ENCODE measurements at regions not wholly inside any gene's neighbourhood (a gene's known extent, or its start where the extent isn't known, plus 50 kb on each side); places are given as distances from the start of the nearest gene placed in this dataset.

- no peaks in the 10 kb centered on the region for H3K36me3 ChIP-seq (ENCODE audit: insufficient read depth, low read depth, low read length)
- H3K9ac ChIP-seq (ENCODE audit: low read depth, low read length): no peak overlapping the region
- peaks cover 6% of the 10 kb centered on the region; the same call in 1 of the 2 replicates for H3K9me3 ChIP-seq (ENCODE audit: insufficient read depth, low read depth, low read length)
- no peak overlapping the region for H3K4me3 ChIP-seq (ENCODE audit: low read length)
- H3K4me1 ChIP-seq (ENCODE audit: insufficient read depth, low read length): no peaks in the 10 kb centered on the region
- no peak overlapping the region for H3K27ac ChIP-seq (ENCODE audit: low read length)
- no peaks in the 10 kb centered on the region for H3K27me3 ChIP-seq (ENCODE audit: insufficient read depth, low read length)
Observed at GRCh38 chr13:109465148-109465547, 321.2 kb downstream of the IRS2 start.

GRCh38 chr13:109454167-109454917 lies 332.0 kb downstream of the IRS2 start:
- Histone ChIP-seq H3K27ac (ENCODE audit: low read length) (no peak overlapping the region), H3K27me3 (ENCODE audit: insufficient read depth, low read length) (no peaks in the 10 kb centered on the region)

DNA sequence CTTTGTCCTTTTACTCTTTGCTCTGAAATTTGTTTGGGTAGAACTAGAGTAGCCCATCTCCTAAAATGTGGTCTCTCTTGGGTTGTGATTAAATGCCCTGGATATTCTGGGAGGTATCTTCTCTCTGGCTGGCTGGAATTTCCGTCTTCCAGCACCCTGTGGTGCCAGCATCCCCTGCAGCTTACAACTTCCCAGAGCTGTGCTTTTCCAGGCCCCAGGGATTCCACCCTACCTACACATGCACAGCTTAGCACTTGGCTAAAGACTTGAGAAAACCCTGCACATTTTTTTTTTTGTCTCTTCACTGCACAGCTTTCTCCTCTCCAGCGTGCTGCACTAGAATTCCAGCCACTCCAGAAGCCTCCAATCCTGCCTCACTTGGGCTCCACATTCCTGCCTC lies 334.7 kb downstream of the IRS2 start:
- no peak overlapping the region for H3K27ac ChIP-seq (ENCODE audit: low read length)
- H3K4me3 ChIP-seq (ENCODE audit: low read length): no peak overlapping the region
- H3K9me3 ChIP-seq (ENCODE audit: insufficient read depth, low read depth, low read length): peaks cover 13% of the 10 kb centered on the region
- no peaks in the 10 kb centered on the region for H3K4me1 ChIP-seq (ENCODE audit: insufficient read depth, low read length)
- no peaks in the 10 kb centered on the region for H3K27me3 ChIP-seq (ENCODE audit: insufficient read depth, low read length)
- no peaks in the 10 kb centered on the region for H3K36me3 ChIP-seq (ENCODE audit: insufficient read depth, low read depth, low read length)
- no peak overlapping the region for H3K9ac ChIP-seq (ENCODE audit: low read depth, low read length)

More at GRCh38 chr13:109454167-109454917, 332.0 kb downstream of the IRS2 start:
- H3K9ac ChIP-seq (ENCODE audit: low read depth, low read length): no peak overlapping the region
- no peaks in the 10 kb centered on the region for H3K36me3 ChIP-seq (ENCODE audit: insufficient read depth, low read depth, low read length)
- no peak overlapping the region for H3K4me3 ChIP-seq (ENCODE audit: low read length)
- H3K9me3 ChIP-seq (ENCODE audit: insufficient read depth, low read depth, low read length): peaks cover 13% of the 10 kb centered on the region
- H3K4me1 ChIP-seq (ENCODE audit: insufficient read depth, low read length): no peaks in the 10 kb centered on the region

GRCh38 chr13:109448629-109449028 lies 337.8 kb downstream of the IRS2 start:
- H3K9me3 ChIP-seq (ENCODE audit: insufficient read depth, low read depth, low read length): peaks cover 9% of the 10 kb centered on the region
- H3K4me3 ChIP-seq (ENCODE audit: low read length): no peak overlapping the region
- H3K9ac ChIP-seq (ENCODE audit: low read depth, low read length): no peak overlapping the region
- no peaks in the 10 kb centered on the region for H3K36me3 ChIP-seq (ENCODE audit: insufficient read depth, low read depth, low read length)
- no peaks in the 10 kb centered on the region for H3K27me3 ChIP-seq (ENCODE audit: insufficient read depth, low read length)
- H3K27ac ChIP-seq (ENCODE audit: low read length): no peak overlapping the region
- H3K4me1 ChIP-seq (ENCODE audit: insufficient read depth, low read length): no peaks in the 10 kb centered on the region

DNA sequence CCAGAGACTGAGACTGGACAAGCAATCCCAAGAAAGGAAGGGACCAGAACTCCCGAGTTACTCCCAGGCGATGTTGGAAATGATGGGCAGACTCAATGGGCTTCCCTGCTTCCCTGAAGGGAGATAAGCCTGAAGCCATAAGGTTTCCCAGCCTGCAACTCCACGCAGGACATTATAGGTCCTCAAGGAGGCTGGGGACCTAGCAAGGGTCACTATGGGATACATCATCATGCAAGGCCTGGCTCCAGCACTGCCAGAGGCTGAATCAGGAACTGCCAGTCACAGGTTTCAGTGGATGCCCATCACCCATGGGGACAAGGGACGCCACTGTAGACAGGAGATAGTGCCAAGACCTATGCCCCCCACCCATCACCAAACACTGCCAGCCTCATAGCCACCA lies 338.7 kb downstream of the IRS2 start:
- no peaks in the 10 kb centered on the region for H3K27me3 ChIP-seq (ENCODE audit: insufficient read depth, low read length)
- H3K4me3 ChIP-seq (ENCODE audit: low read length): no peak overlapping the region
- no peak overlapping the region for H3K9ac ChIP-seq (ENCODE audit: low read depth, low read length)
- no peaks in the 10 kb centered on the region for H3K4me1 ChIP-seq (ENCODE audit: insufficient read depth, low read length)
- no peak overlapping the region for H3K27ac ChIP-seq (ENCODE audit: low read length)
- no peaks in the 10 kb centered on the region; the same call in 1 of the 2 replicates for H3K9me3 ChIP-seq (ENCODE audit: insufficient read depth, low read depth, low read length)
- H3K36me3 ChIP-seq (ENCODE audit: insufficient read depth, low read depth, low read length): no peaks in the 10 kb centered on the region

DNA sequence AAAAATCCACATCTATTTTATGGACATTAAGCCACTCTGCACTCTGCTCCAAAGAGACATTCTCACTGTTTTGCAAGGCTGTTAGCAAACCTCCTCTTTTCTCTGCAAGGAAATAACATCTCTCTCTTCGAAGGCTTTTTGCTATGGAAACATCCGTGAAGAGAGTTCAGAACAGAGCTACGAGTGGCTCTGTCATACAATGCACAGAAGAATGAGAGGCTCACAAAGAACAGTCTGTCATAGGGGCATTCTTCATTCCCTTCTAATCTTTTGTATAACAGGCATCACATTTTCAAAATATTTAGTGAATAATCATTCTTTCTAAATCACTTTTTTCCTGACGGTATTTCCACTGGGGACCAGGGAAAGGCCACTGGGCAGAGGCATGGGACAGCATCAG lies 346.1 kb downstream of the IRS2 start:
- Histone ChIP-seq H3K9ac (ENCODE audit: low read depth, low read length) (no peak overlapping the region), H3K27ac (ENCODE audit: low read length) (no peak overlapping the region), H3K9me3 (ENCODE audit: insufficient read depth, low read depth, low read length) (no peaks in the 10 kb centered on the region), H3K4me1 (ENCODE audit: insufficient read depth, low read length) (no peaks in the 10 kb centered on the region), H3K4me3 (ENCODE audit: low read length) (no peak overlapping the region), H3K36me3 (ENCODE audit: insufficient read depth, low read depth, low read length) (no peaks in the 10 kb centered on the region), H3K27me3 (ENCODE audit: insufficient read depth, low read length) (no peaks in the 10 kb centered on the region)

GRCh38 chr13:109439813-109440212 lies 346.6 kb downstream of the IRS2 start:
- no peak overlapping the region for H3K9ac ChIP-seq (ENCODE audit: low read depth, low read length)
- H3K9me3 ChIP-seq (ENCODE audit: insufficient read depth, low read depth, low read length): no peaks in the 10 kb centered on the region
- H3K4me1 ChIP-seq (ENCODE audit: insufficient read depth, low read length): no peaks in the 10 kb centered on the region
- H3K36me3 ChIP-seq (ENCODE audit: insufficient read depth, low read depth, low read length): no peaks in the 10 kb centered on the region
- no peak overlapping the region for H3K4me3 ChIP-seq (ENCODE audit: low read length)
- H3K27ac ChIP-seq (ENCODE audit: low read length): no peak overlapping the region
- no peaks in the 10 kb centered on the region for H3K27me3 ChIP-seq (ENCODE audit: insufficient read depth, low read length)

DNA sequence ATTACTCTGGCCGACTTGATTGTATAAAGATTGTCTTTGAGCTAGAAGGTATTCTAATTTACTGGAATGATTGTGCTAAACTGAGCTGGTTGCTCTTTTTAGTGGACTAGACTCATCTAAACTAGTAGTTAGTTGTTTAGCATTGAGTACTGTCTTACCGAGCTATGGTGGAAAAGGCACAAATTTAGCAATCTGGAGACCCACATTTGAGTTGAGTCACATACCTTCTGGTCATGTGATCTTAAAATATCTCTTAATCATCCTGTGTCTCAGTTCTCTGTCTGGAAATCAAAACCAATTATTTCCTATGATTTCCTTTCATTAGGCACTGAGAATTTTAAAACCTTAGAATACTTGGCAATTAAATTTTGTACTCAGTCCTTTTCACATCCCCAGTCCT lies 349.5 kb downstream of the IRS2 start:
- peaks cover 18% of the 10 kb centered on the region; the same call in 1 of the 2 replicates for H3K9me3 ChIP-seq (ENCODE audit: insufficient read depth, low read depth, low read length)
- H3K4me1 ChIP-seq (ENCODE audit: insufficient read depth, low read length): no peaks in the 10 kb centered on the region
- H3K4me3 ChIP-seq (ENCODE audit: low read length): no peak overlapping the region
- no peak overlapping the region for H3K27ac ChIP-seq (ENCODE audit: low read length)
- H3K36me3 ChIP-seq (ENCODE audit: insufficient read depth, low read depth, low read length): no peaks in the 10 kb centered on the region
- H3K9ac ChIP-seq (ENCODE audit: low read depth, low read length): no peak overlapping the region
- no peaks in the 10 kb centered on the region for H3K27me3 ChIP-seq (ENCODE audit: insufficient read depth, low read length)

GRCh38 chr13:109436055-109436622 lies 350.2 kb downstream of the IRS2 start:
- H3K9ac ChIP-seq (ENCODE audit: low read depth, low read length): no peak overlapping the region
- H3K27me3 ChIP-seq (ENCODE audit: insufficient read depth, low read length): no peaks in the 10 kb centered on the region
- H3K4me3 ChIP-seq (ENCODE audit: low read length): no peak overlapping the region
- H3K27ac ChIP-seq (ENCODE audit: low read length): no peak overlapping the region
- no peaks in the 10 kb centered on the region for H3K36me3 ChIP-seq (ENCODE audit: insufficient read depth, low read depth, low read length)
- H3K9me3 ChIP-seq (ENCODE audit: insufficient read depth, low read depth, low read length): peaks cover 22% of the 10 kb centered on the region; the same call in 1 of the 2 replicates
- no peaks in the 10 kb centered on the region for H3K4me1 ChIP-seq (ENCODE audit: insufficient read depth, low read length)

DNA sequence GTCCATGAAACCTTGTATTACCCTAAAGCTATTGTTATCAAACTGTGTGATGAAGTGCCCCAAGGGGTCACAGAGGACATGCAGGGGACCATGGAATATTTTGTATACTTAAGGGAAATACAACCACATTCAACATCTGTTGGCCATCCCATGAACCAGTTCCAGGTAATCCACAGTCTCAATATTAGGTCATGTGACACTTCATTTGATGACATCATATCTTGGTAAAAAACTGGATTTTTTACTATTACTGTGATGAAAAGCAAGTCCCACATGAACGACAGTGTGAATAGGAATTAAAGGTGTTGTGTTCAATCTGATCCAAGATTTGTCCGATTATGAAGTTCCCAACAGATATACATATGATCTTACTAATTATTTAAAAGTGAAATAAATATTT lies 355.2 kb downstream of the IRS2 start:
- no peaks in the 10 kb centered on the region for H3K27me3 ChIP-seq (ENCODE audit: insufficient read depth, low read length)
- H3K36me3 ChIP-seq (ENCODE audit: insufficient read depth, low read depth, low read length): no peaks in the 10 kb centered on the region
- no peak overlapping the region for H3K9ac ChIP-seq (ENCODE audit: low read depth, low read length)
- H3K27ac ChIP-seq (ENCODE audit: low read length): no peak overlapping the region
- peaks cover 37% of the 10 kb centered on the region; the same call in 1 of the 2 replicates for H3K9me3 ChIP-seq (ENCODE audit: insufficient read depth, low read depth, low read length)
- H3K4me1 ChIP-seq (ENCODE audit: insufficient read depth, low read length): no peaks in the 10 kb centered on the region
- H3K4me3 ChIP-seq (ENCODE audit: low read length): no peak overlapping the region

- no peaks in the 10 kb centered on the region for H3K4me1 ChIP-seq (ENCODE audit: insufficient read depth, low read length)
- H3K27ac ChIP-seq (ENCODE audit: low read length): no peak overlapping the region
- H3K36me3 ChIP-seq (ENCODE audit: insufficient read depth, low read depth, low read length): no peaks in the 10 kb centered on the region
- H3K9ac ChIP-seq (ENCODE audit: low read depth, low read length): no peak overlapping the region
- peaks cover 32% of the 10 kb centered on the region; the same call in 1 of the 2 replicates for H3K9me3 ChIP-seq (ENCODE audit: insufficient read depth, low read depth, low read length)
- H3K4me3 ChIP-seq (ENCODE audit: low read length): no peak overlapping the region
- H3K27me3 ChIP-seq (ENCODE audit: insufficient read depth, low read length): no peaks in the 10 kb centered on the region
Observed at GRCh38 chr13:109428146-109428545, 358.2 kb downstream of the IRS2 start.

DNA sequence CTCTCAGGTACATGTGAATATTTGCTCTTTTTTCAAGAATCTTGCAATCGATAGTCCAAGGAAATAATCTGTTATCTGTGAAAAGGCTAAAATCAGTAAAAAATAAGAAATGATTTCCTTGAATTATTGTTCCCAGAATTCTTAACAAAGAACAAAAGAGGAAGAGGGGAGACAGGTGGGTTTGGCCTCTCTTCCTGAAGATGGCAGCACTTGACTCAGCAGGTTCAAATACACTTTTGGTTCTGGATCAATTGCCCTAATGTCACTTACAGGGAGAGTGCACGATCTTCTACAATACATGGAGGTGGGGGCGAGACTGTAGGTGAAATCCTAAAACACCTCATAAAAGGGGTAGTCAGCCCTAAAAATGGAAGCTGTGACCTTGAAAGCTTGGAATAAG lies 358.7 kb downstream of the IRS2 start:
- Histone ChIP-seq H3K9ac (ENCODE audit: low read depth, low read length) (no peak overlapping the region), H3K9me3 (ENCODE audit: insufficient read depth, low read depth, low read length) (peaks cover 28% of the 10 kb centered on the region; the same call in 1 of the 2 replicates), H3K27ac (ENCODE audit: low read length) (no peak overlapping the region), H3K36me3 (ENCODE audit: insufficient read depth, low read depth, low read length) (no peaks in the 10 kb centered on the region), H3K4me1 (ENCODE audit: insufficient read depth, low read length) (no peaks in the 10 kb centered on the region), H3K27me3 (ENCODE audit: insufficient read depth, low read length) (no peaks in the 10 kb centered on the region), H3K4me3 (ENCODE audit: low read length) (no peak overlapping the region)

Measured in iPS-20b (cell line).